Upper lobe of right lung (tissue), 1 donor: ENCODE measurements at regions not wholly inside any gene's neighbourhood (a gene's known extent, or its start where the extent isn't known, plus 50 kb on each side); places are given as distances from the start of the nearest gene placed in this dataset.

ENCODE experiments used
- ATAC-seq: fragments of 200-7000 bp; cut with Tn5 transposase; one replicate; pipeline ENCODE4 v1.9.1; 2020; ENCODE audit warnings: mild to moderate bottlenecking, moderate library complexity
- DNase-seq: peaks from one replicate; pipeline ENCODE4 v3.0.0-alpha.2; 2020
- H3K27ac ChIP-seq: fragments of 200-600 bp; one replicate; pipeline ENCODE4 v1.8.0; 2022
- H3K27me3 ChIP-seq: fragments of 200-600 bp; one replicate; pipeline ENCODE4 v1.8.0; 2022; ENCODE audit warnings: mild to moderate bottlenecking
- H3K36me3 ChIP-seq: fragments of 200-600 bp; one replicate; pipeline ENCODE4 v1.8.0; 2022
- H3K4me1 ChIP-seq: fragments of 200-600 bp; one replicate; pipeline ENCODE4 v1.8.0; 2022
- H3K4me3 ChIP-seq: fragments of 200-600 bp; one replicate; pipeline ENCODE4 v1.8.0; 2022; ENCODE audit warnings: mild to moderate bottlenecking
- H3K9me3 ChIP-seq: fragments of 200-600 bp; one replicate; pipeline ENCODE4 v1.8.0; 2022
- CTCF ChIP-seq: fragments of 200-600 bp; IDR thresholded peaks from one replicate; pipeline ENCODE4 v1.8.0; 2022; ENCODE audit warnings: antibody characterized with exemption
- intact Hi-C: fragments of 100-400 bp; cut with DNase I; formaldehyde crosslinking; loops from one replicate; pipeline ENCODE4 v1.11.0; 2022
- donor health status: DM: no; HTN: yes; CAD: no; lungs with severe emphysema.

GRCh38 chr16:85170066-85170491, 57.8 kb upstream of the CIBAR2 start:
- intact Hi-C loops: no loop called here
- TF ChIP-seq CTCF: no peak
- Histone ChIP-seq H3K27ac (no peak overlapping the region), H3K9me3 (no peaks in the 10 kb centered on the region), H3K36me3 (no peaks in the 10 kb centered on the region), H3K4me3 (peak overlapping the region; percentile 50), H3K27me3 (peaks cover 11% of the 10 kb centered on the region), H3K4me1 (peaks cover 47% of the 10 kb centered on the region)
- no peak for DNase-seq
- ATAC-seq: no peak

- peaks cover 11% of the 10 kb centered on the region for H3K27me3 ChIP-seq
- H3K27ac ChIP-seq: no peak overlapping the region
- H3K4me1 ChIP-seq: peaks cover 43% of the 10 kb centered on the region
- no peaks in the 10 kb centered on the region for H3K9me3 ChIP-seq
- no peaks in the 10 kb centered on the region for H3K36me3 ChIP-seq
- DNase-seq (no peak), ATAC-seq (no peak)
- H3K4me3 ChIP-seq: peak overlapping the region; percentile 50
- intact Hi-C loops: no loop called here
- no peak for TF ChIP-seq CTCF
These were observed 58.3 kb upstream of the CIBAR2 start for GRCh38 chr16:85170590-85171003.

GRCh38 chr16:85171004-85171758, 58.9 kb upstream of the CIBAR2 start:
- no peaks in the 10 kb centered on the region for H3K36me3 ChIP-seq
- peaks cover 11% of the 10 kb centered on the region for H3K27me3 ChIP-seq
- peaks cover 46% of the 10 kb centered on the region for H3K4me1 ChIP-seq
- no peaks in the 10 kb centered on the region for H3K9me3 ChIP-seq
- ATAC-seq (no peak), DNase-seq (no peak)
- peak overlapping the region; percentile 50 for H3K4me3 ChIP-seq
- TF ChIP-seq CTCF: no peak
- no peak overlapping the region for H3K27ac ChIP-seq
- intact Hi-C loops: no loop called here

- ATAC-seq (peak; percentile 5), DNase-seq (no peak)
- Histone ChIP-seq H3K9me3 (no peaks in the 10 kb centered on the region), H3K36me3 (no peaks in the 10 kb centered on the region), H3K27me3 (peaks cover 11% of the 10 kb centered on the region), H3K4me1 (peaks cover 46% of the 10 kb centered on the region), H3K27ac (no peak overlapping the region), H3K4me3 (peak overlapping the region; percentile 50)
- intact Hi-C loops: no loop called here
- no peak for TF ChIP-seq CTCF
These were observed 59.6 kb upstream of the CIBAR2 start for GRCh38 chr16:85171759-85172454.

GRCh38 chr16:85172455-85173145, 60.3 kb upstream of the CIBAR2 start:
- TF ChIP-seq CTCF: peak; percentile 31
- Histone ChIP-seq H3K4me1 (peaks cover 43% of the 10 kb centered on the region), H3K27me3 (peaks cover 11% of the 10 kb centered on the region), H3K9me3 (no peaks in the 10 kb centered on the region), H3K27ac (peak overlapping the region; percentile 8), H3K4me3 (peak overlapping the region; percentile 50), H3K36me3 (no peaks in the 10 kb centered on the region)
- DNase-seq (no peak), ATAC-seq (no peak)
- intact Hi-C loops: no loop called here
